ENCODE measurements at regions not wholly inside any gene's neighbourhood (a gene's known extent, or its start where the extent isn't known, plus 50 kb on each side); places are given as distances from the start of the nearest gene placed in this dataset.

DNA sequence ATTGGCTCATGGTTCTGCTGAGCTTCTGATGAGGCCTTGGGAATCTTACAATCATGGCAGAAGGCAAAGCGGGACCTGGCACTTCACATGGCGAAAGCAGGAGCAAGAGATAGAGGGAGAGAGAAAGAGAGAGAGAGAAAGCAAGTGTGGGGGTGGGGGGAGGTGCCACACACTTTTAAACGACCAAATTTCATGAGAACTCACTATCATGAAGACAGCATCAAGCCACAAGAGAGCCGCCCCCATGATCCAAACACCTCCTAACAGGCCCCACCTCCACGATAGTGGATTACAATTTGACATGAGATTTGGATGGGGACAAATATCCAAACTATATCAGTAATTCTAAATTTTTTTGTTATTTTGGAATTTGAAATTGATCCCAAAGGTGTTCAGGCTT is 553.9 kb downstream of the PRR16 start:
- Histone ChIP-seq H3K9me3 (ENCODE audit: control insufficient read depth, insufficient read depth, low read length) (no peaks in the 10 kb centered on the region), H4K91ac (ENCODE audit: insufficient read depth, low read depth, low read length) (no peak overlapping the region), H3K56ac (ENCODE audit: extremely low read depth, insufficient read depth, low read length) (no peak overlapping the region), H4K8ac (ENCODE audit: low read depth in 2 of 2, low read length in 2 of 2) (no peak overlapping the region), H3K79me1 (ENCODE audit: low read depth in 1 of 2, low read length in 2 of 2) (no peaks in the 10 kb centered on the region), H3K4me3 (ENCODE audit: insufficient read depth, low read depth, low read length) (no peak overlapping the region), H2AK5ac (ENCODE audit: low read depth, low read length) (no peak overlapping the region), H3K23ac (ENCODE audit: low read depth, low read length) (no peak overlapping the region), H4K20me1 (ENCODE audit: insufficient read depth, low read length) (no peaks in the 10 kb centered on the region), H4K5ac (ENCODE audit: low read depth, low read length) (no peak overlapping the region), H3K14ac (replicated peaks; ENCODE audit: low read depth, low read length) (no peak overlapping the region), H3K4ac (ENCODE audit: low read depth, low read length) (no peak overlapping the region), H2AFZ (replicated peaks; ENCODE audit: low read length, poor library complexity) (no peak overlapping the region), H3K9me1 (ENCODE audit: insufficient read depth, low read length) (no peaks in the 10 kb centered on the region), H2BK5ac (ENCODE audit: low read depth, low read length, poor library complexity, severe bottlenecking) (no peak overlapping the region), H2BK15ac (ENCODE audit: low read depth, low read length) (no peak overlapping the region), H2AK9ac (replicated peaks; ENCODE audit: low read depth, low read length, poor library complexity) (no peak overlapping the region), H3K4me1 (ENCODE audit: control insufficient read depth, insufficient read depth, low read length) (no peaks in the 10 kb centered on the region), H2BK20ac (ENCODE audit: low read depth, low read length) (no peak overlapping the region), H3K18ac (ENCODE audit: low read depth, low read length) (no peak overlapping the region), H3K4me2 (ENCODE audit: low read depth, low read length) (no peak overlapping the region), H3K27ac (ENCODE audit: insufficient read depth, low read length) (no peak overlapping the region), H2BK120ac (ENCODE audit: low read depth, low read length) (no peak overlapping the region), H3K27me3 (ENCODE audit: control insufficient read depth, insufficient read depth, low read length) (no peaks in the 10 kb centered on the region), H3K9ac (ENCODE audit: low read depth, low read length) (no peak overlapping the region), H3K36me3 (ENCODE audit: control insufficient read depth, insufficient read depth, low read length) (no peaks in the 10 kb centered on the region)
- no TSS peak for BruUV-seq (replicated peaks)
- in situ Hi-C loops (cut with MboI; ENCODE audit: low sequenced_read_pairs) (no loop called here), intact Hi-C loops (cut with micrococcal nuclease) (no loop called here), dilution Hi-C loops (cut with HindIII; ENCODE audit: low sequenced_read_pairs, unreplicated experiment) (no loop called here)
- ATAC-seq (ENCODE audit: low read depth): no peak
- ChIA-PET POLR2A (ENCODE audit: unreplicated experiment) (no interaction called here), CTCF (no interaction called here)
- WGBS, 2 experiments (ENCODE audit: extremely low coverage in 2 of 2, insufficient read length in 1 of 2): 100% methylated on average over 1 of the region's 5 CpGs; no CpG with 5 or more reads in 1 of the 2 experiments
- TF ChIP-seq CHD1 (IDR thresholded peaks at IDR 0.05; ENCODE audit: low read depth, low read length): no peak
- TF ChIP-seq NFE2L2 (IDR thresholded peaks at IDR 0.05; ENCODE audit: low read depth, low read length): no peak
- no peak for TF ChIP-seq MAFK (IDR thresholded peaks at IDR 0.05; ENCODE audit: low read depth, low read length)
- TF ChIP-seq RFX5 (IDR thresholded peaks at IDR 0.05; ENCODE audit: low read depth, low read length): no peak
- TF ChIP-seq, protein P1, sequence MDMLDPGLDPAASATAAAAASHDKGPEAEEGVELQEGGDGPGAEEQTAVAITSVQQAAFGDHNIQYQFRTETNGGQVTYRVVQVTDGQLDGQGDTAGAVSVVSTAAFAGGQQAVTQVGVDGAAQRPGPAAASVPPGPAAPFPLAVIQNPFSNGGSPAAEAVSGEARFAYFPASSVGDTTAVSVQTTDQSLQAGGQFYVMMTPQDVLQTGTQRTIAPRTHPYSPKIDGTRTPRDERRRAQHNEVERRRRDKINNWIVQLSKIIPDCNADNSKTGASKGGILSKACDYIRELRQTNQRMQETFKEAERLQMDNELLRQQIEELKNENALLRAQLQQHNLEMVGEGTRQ (IDR thresholded peaks at IDR 0.05; ENCODE audit: low read depth, low read length): no peak
- TF ChIP-seq BHLHE40 (IDR thresholded peaks at IDR 0.05; ENCODE audit: low read depth, low read length): no peak
- TF ChIP-seq, protein P2, sequence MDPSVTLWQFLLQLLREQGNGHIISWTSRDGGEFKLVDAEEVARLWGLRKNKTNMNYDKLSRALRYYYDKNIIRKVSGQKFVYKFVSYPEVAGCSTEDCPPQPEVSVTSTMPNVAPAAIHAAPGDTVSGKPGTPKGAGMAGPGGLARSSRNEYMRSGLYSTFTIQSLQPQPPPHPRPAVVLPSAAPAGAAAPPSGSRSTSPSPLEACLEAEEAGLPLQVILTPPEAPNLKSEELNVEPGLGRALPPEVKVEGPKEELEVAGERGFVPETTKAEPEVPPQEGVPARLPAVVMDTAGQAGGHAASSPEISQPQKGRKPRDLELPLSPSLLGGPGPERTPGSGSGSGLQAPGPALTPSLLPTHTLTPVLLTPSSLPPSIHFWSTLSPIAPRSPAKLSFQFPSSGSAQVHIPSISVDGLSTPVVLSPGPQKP (IDR thresholded peaks at IDR 0.05; ENCODE audit: borderline replicate concordance, low read depth, low read length): no peak
- TF ChIP-seq RAD21 (IDR thresholded peaks at IDR 0.05; ENCODE audit: low read length): no peak
- TF ChIP-seq CEBPB (IDR thresholded peaks at IDR 0.05; ENCODE audit: low read depth, low read length): no peak
- TF ChIP-seq, protein P3, sequence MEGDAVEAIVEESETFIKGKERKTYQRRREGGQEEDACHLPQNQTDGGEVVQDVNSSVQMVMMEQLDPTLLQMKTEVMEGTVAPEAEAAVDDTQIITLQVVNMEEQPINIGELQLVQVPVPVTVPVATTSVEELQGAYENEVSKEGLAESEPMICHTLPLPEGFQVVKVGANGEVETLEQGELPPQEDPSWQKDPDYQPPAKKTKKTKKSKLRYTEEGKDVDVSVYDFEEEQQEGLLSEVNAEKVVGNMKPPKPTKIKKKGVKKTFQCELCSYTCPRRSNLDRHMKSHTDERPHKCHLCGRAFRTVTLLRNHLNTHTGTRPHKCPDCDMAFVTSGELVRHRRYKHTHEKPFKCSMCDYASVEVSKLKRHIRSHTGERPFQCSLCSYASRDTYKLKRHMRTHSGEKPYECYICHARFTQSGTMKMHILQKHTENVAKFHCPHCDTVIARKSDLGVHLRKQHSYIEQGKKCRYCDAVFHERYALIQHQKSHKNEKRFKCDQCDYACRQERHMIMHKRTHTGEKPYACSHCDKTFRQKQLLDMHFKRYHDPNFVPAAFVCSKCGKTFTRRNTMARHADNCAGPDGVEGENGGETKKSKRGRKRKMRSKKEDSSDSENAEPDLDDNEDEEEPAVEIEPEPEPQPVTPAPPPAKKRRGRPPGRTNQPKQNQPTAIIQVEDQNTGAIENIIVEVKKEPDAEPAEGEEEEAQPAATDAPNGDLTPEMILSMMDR (conservative IDR thresholded peaks at IDR 0.05; ENCODE audit: low read depth, low read length): no peak
- no peak for TF ChIP-seq MXI1 (IDR thresholded peaks at IDR 0.05; ENCODE audit: borderline replicate concordance, low read depth, low read length)
- TF ChIP-seq SMC3 (IDR thresholded peaks at IDR 0.05; ENCODE audit: low read depth, low read length): no peak
- no peak for TF ChIP-seq MAZ (IDR thresholded peaks at IDR 0.05; ENCODE audit: borderline replicate concordance, low read depth, low read length)
- TF ChIP-seq POLR2A (IDR thresholded peaks at IDR 0.05; ENCODE audit: low read depth, low read length): no peak
- no peak for TF ChIP-seq FOS (IDR thresholded peaks at IDR 0.05; ENCODE audit: low read depth, low read length)
- no peak for DNase-seq

Measured in IMR-90 (cell line).